Pancreas (tissue), 10 donors: ENCODE measurements at regions not wholly inside any gene's neighbourhood (a gene's known extent, or its start where the extent isn't known, plus 50 kb on each side); places are given as distances from the start of the nearest gene placed in this dataset.

ENCODE experiments used
- ATAC-seq, 4 donors: fragments of 200-7000 bp; cut with Tn5 transposase; one replicate each; pipeline versions ENCODE4 v1.8.0 to v1.9.1; 2020; ENCODE audit warnings: mild to moderate bottlenecking in 4 of 4, moderate library complexity in 4 of 4
- DNase-seq, 6 donors: peaks; one replicate each; pipeline ENCODE4 v3.0.0-alpha.2; 2020
- FAIRE-seq: peaks from 2 replicates; lab custom pipeline; 2012; peaks lifted over from hg19 to GRCh38; lab: Jason Lieb, UNC
- H3K27ac ChIP-seq, 4 donors: fragments of 200-600 bp; sonication (generic); 1 replicate in 3 of 4; 2 replicates in 1 of 4; pipeline versions ENCODE4 v1.5.0 to v1.8.0; 2020
- H3K27me3 ChIP-seq, 4 donors: fragments of 200-600 bp; one replicate each; pipeline ENCODE4 v1.8.0; 2021
- H3K36me3 ChIP-seq, 3 donors: fragments of 200-600 bp; sonication (generic) in 1 of 3; one replicate each; pipeline versions ENCODE4 v1.5.0 to v1.8.0; 2020 to 2021
- H3K4me1 ChIP-seq, 3 donors: fragments of 200-600 bp; one replicate each; pipeline ENCODE4 v1.8.0; 2021
- H3K4me3 ChIP-seq, 4 donors: fragments of 200-600 bp; sonication (generic) in 2 of 4; one replicate each; pipeline versions ENCODE4 v1.5.0 to v1.8.0; 2020 to 2021
- H3K9me3 ChIP-seq, 4 donors: fragments of 200-600 bp; one replicate each; pipeline ENCODE4 v1.8.0; 2021
- WGBS, 2 donors: extraction: QIAGEN DNeasy Blood & Tissue Kit; methylation state at CpG; one replicate each; pipeline ENCODE4 v1.1.7; 2013; 5-methylcytosine and 5-hydroxymethylcytosine counted together
- intact Hi-C, 3 donors: fragments of 100-400 bp; cut with DNase I; formaldehyde crosslinking; loops; one replicate each; pipeline versions ENCODE4 v1.11.1 to v1.14.2; 2022
- TF ChIP-seq, protein P1 (sequence below), 4 donors: fragments of 200-600 bp; sonication (generic) in 3 of 4; IDR thresholded peaks; one replicate each; pipeline versions ENCODE4 v1.5.0 to v1.8.0; 2021; ENCODE audit warnings: antibody characterized with exemption in 4 of 4
- donor health status: healthy with polysubstance abuse.
- donor health status: DM: no; HTN: no; CAD: no; lungs with moderate emphysema.
- donor health status: DM: no; HTN: no; CAD: no.
- donor health status: control.
- donor health status: control.
- donor health status: Bipolar disorder and iron deficiency.
- donor health status: DM: yes; HTN: yes; CAD: no.
- donor health status: DM: no; HTN: no; CAD: no.
- donor health status: DM: no; HTN: no; CAD: no.
- donor health status: DM: yes; HTN: yes; CAD: no.

GRCh38 chr10:53009961-53010907, 237.7 kb upstream of the MBL2 start:
- TF ChIP-seq, protein P1, sequence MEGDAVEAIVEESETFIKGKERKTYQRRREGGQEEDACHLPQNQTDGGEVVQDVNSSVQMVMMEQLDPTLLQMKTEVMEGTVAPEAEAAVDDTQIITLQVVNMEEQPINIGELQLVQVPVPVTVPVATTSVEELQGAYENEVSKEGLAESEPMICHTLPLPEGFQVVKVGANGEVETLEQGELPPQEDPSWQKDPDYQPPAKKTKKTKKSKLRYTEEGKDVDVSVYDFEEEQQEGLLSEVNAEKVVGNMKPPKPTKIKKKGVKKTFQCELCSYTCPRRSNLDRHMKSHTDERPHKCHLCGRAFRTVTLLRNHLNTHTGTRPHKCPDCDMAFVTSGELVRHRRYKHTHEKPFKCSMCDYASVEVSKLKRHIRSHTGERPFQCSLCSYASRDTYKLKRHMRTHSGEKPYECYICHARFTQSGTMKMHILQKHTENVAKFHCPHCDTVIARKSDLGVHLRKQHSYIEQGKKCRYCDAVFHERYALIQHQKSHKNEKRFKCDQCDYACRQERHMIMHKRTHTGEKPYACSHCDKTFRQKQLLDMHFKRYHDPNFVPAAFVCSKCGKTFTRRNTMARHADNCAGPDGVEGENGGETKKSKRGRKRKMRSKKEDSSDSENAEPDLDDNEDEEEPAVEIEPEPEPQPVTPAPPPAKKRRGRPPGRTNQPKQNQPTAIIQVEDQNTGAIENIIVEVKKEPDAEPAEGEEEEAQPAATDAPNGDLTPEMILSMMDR (IDR thresholded peaks at IDR 0.05), result no peak
- intact Hi-C loops, result no loop called here
- Histone ChIP-seq H3K9me3 (no peaks in the 10 kb centered on the region), H3K36me3 (no peaks in the 10 kb centered on the region), H3K4me1 (peaks cover 0 to 10% (median 9%) of the 10 kb centered on the region in 3 donors), H3K27me3 (no peaks in the 10 kb centered on the region), H3K4me3 (no peak overlapping the region), H3K27ac (no peak overlapping the region)
- whole genome bisulfite sequencing, 2 donors, result 26 to 43% methylated on average over 4 of the region's 4 CpGs
- peak in 3 of 4 donors; percentile 52 to 80 (median 64) for ATAC-seq
- no peak for FAIRE-seq
- no peak for DNase-seq

- Histone ChIP-seq H3K4me1 (peaks cover 0 to 10% (median 9%) of the 10 kb centered on the region in 3 donors), H3K4me3 (no peak overlapping the region), H3K36me3 (no peaks in the 10 kb centered on the region), H3K27ac (no peak overlapping the region), H3K27me3 (no peaks in the 10 kb centered on the region), H3K9me3 (no peaks in the 10 kb centered on the region)
- peak in 1 of 4 donors; percentile 13 for ATAC-seq
- 87 to 91% methylated on average over 1 of the region's 1 CpG for WGBS, 2 donors
- no peak for DNase-seq
- intact Hi-C loops, result no loop called here
- no peak for FAIRE-seq
- TF ChIP-seq, protein P1 (IDR thresholded peaks at IDR 0.05), result no peak
Measured at GRCh38 chr10:53007527-53007842, 234.9 kb upstream of the MBL2 start.

DNA sequence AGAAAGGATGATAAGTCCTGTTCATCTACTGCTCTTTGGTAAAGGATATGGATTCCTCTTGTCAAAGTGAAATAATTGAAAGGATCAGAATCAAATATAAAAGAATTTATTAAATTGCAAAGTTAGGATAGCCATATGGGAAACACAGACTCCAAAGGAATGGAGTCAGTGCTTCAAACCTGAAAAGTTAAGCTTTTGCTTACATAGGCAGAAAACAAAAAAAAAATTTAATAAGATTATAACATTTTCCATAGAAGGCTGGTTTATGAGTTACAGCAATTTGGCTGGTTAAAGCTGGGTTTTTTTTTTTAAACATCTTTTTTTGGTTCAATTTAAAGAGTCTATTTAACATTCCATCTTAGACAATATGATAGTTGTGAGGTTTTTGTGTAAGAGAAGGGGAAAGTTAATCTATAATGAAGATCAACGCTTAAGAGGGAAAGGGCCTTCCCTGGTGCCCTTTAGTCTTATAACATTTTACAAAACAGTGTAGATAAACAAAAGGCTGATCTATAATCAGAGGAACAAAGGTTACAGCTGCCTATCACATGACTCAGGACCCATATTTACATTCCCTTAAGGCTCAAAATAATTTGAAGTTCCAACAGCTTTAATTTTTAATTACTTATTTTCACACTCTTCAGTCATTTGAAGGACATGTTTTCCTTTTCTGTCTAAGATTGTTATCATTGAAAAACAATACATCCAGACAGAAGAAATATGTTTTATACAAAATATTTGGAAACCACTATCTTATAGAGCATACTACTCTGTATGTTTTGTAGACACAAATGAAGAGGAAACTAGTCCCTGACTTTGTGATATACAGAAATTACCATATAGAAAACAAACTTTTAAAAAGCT, 234.3 kb upstream of the MBL2 start:
- ATAC-seq, result peak in 3 of 4 donors; percentile 53 to 71 (median 56)
- no peak for DNase-seq
- no peak for FAIRE-seq
- peaks cover 0 to 10% (median 9%) of the 10 kb centered on the region in 3 donors for H3K4me1 ChIP-seq
- WGBS, 2 donors, result 13 to 20% methylated on average over 1 of the region's 1 CpG
- H3K27ac ChIP-seq, result no peak overlapping the region
- no peaks in the 10 kb centered on the region for H3K9me3 ChIP-seq
- TF ChIP-seq, protein P1 (IDR thresholded peaks at IDR 0.05), result no peak
- intact Hi-C loops, result no loop called here
- no peaks in the 10 kb centered on the region for H3K36me3 ChIP-seq
- H3K4me3 ChIP-seq, result no peak overlapping the region
- H3K27me3 ChIP-seq, result no peaks in the 10 kb centered on the region

DNA sequence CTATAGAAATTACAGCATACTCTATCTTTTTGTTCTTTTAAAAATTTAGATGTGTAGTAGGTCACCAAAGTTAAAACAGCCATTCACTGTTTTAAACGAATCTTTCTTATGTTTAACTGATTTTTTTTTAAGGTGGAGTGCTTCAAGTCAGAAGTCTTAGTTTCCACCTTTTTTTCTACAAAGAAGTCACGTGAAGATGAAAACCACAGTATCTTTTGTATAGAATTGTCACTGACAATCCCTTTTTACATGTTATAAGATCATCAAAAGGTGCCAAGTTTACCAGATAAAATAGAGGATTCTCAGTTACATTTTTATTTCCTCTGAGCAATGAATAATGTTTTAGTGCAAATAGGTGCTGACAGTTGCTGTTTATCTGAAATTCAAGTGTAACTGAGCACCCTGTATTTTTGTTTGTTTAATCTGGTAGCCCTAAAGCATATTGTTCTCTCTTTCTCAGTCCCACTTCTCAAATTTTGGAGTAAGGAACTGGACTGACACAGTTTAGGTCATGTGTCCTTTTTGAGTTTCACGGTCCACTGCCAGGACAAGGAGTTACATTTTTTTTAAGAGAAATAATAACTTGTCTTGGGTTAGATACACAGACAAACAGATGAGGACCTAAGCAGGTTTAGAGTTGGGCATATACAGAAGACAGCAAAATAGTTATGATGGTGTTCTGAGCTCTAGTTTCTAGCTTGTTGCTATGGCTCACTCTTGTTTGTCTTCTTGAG, 233.2 kb upstream of the MBL2 start:
- H3K9me3 ChIP-seq, result no peaks in the 10 kb centered on the region

More for the DNA sequence above, 233.2 kb upstream of the MBL2 start:
- DNase-seq, result no peak
- Histone ChIP-seq H3K27ac (no peak overlapping the region), H3K36me3 (no peaks in the 10 kb centered on the region), H3K4me3 (no peak overlapping the region), H3K4me1 (peaks cover 0 to 10% (median 9%) of the 10 kb centered on the region in 3 donors), H3K27me3 (no peaks in the 10 kb centered on the region)
- FAIRE-seq, result no peak
- peak in 1 of 4 donors; percentile 16 for ATAC-seq
- WGBS, 2 donors, result 60 to 62% methylated on average over 3 of the region's 3 CpGs
- TF ChIP-seq, protein P1 (IDR thresholded peaks at IDR 0.05), result no peak
- intact Hi-C loops, result no loop called here
